ENCODE measurements at regions not wholly inside any gene's neighbourhood (a gene's known extent, or its start where the extent isn't known, plus 50 kb on each side); places are given as distances from the start of the nearest gene placed in this dataset.

DNA sequence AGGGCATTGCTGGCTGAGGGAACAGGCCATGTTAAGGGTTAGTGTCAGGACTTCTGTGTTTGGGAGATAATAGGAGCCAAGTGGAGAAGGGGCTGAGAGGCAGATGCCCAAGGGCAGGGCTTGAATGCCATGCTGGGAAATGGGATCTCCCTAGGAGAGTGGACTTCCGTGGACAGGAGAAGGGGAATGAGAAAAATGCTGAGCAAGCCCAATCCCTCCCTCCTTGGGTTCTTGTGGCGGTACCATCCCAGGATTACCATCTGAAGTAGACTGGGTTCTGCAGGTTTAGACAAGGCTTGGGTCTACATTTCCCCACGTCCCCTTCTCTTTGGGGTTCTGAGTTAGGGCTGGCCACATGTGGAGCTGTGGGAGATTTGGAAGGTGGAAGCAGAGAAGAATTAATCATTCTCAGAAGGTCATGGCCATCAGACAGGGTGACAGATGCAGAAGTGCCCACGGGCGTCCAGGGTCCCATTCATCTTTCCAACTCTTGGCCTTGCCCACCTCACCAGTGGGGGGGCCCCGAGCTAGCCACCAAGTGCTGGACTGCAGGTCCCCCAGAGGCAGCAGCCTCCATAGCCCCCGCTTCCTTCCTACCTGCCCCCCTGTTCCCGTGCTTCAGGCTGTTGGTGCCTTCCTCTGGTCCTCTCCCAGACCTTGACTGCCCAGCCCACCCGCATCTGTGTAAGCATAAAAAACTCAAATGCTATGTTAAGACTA lies 354.8 kb downstream of the RPS24 start:
- BruUV-seq (replicated peaks) = no TSS peak
- POLR2A ChIA-PET (ENCODE audit: low non-redundant PET) = no interaction called here
- TF ChIP-seq, protein P1, sequence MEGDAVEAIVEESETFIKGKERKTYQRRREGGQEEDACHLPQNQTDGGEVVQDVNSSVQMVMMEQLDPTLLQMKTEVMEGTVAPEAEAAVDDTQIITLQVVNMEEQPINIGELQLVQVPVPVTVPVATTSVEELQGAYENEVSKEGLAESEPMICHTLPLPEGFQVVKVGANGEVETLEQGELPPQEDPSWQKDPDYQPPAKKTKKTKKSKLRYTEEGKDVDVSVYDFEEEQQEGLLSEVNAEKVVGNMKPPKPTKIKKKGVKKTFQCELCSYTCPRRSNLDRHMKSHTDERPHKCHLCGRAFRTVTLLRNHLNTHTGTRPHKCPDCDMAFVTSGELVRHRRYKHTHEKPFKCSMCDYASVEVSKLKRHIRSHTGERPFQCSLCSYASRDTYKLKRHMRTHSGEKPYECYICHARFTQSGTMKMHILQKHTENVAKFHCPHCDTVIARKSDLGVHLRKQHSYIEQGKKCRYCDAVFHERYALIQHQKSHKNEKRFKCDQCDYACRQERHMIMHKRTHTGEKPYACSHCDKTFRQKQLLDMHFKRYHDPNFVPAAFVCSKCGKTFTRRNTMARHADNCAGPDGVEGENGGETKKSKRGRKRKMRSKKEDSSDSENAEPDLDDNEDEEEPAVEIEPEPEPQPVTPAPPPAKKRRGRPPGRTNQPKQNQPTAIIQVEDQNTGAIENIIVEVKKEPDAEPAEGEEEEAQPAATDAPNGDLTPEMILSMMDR (conservative IDR thresholded peaks at IDR 0.05; ENCODE audit: low read depth, low read length) = no peak
- no peak for TF ChIP-seq EZH2 (IDR thresholded peaks at IDR 0.05; ENCODE audit: borderline replicate concordance, low read depth, low read length, poor library complexity, severe bottlenecking)
- Histone ChIP-seq H3K4me1 (ENCODE audit: insufficient read depth, low read length, poor library complexity, severe bottlenecking) (no peaks in the 10 kb centered on the region), H3K27me3 (replicated peaks; ENCODE audit: insufficient read depth, low read depth, low read length, poor library complexity) (no peaks in the 10 kb centered on the region), H3K27ac (ENCODE audit: low read depth, low read length, poor library complexity, severe bottlenecking) (no peak overlapping the region), H3K4me3 (ENCODE audit: low read depth, low read length, poor library complexity, severe bottlenecking) (no peak overlapping the region), H3K36me3 (ENCODE audit: insufficient read depth, low read length, poor library complexity, severe bottlenecking) (no peaks in the 10 kb centered on the region), H3K9me3 (ENCODE audit: low read depth, low read length, poor library complexity, severe bottlenecking) (no peaks in the 10 kb centered on the region)
- CTCF ChIA-PET = no interaction called here
- no peak for DNase-seq (ENCODE audit: low spot score)
- intact Hi-C loops (cut with micrococcal nuclease; ENCODE audit: unreplicated experiment) = no loop called here

DNA sequence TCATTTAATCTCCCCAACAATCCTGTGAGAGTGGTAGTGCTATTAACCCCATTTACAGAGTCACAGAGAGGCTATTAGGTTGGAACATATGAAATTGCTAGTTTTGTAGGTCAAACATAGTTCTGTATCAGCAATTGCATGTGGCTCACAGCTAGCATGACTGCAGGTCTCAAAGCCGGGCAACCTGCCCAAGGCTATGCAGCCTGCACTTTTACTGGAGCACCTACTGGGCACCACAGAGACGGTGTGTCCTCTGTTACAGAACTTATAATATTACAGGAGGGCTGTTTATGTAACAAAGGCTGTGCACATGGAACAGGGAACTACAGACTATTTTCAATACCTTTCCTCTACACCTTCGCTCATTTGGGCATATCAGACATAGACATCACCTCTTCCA lies 355.8 kb downstream of the RPS24 start:
- Histone ChIP-seq H3K4me1 (ENCODE audit: insufficient read depth, low read length, poor library complexity, severe bottlenecking) (no peaks in the 10 kb centered on the region), H3K27me3 (replicated peaks; ENCODE audit: insufficient read depth, low read depth, low read length, poor library complexity) (no peaks in the 10 kb centered on the region), H3K9me3 (ENCODE audit: low read depth, low read length, poor library complexity, severe bottlenecking) (no peaks in the 10 kb centered on the region), H3K27ac (ENCODE audit: low read depth, low read length, poor library complexity, severe bottlenecking) (no peak overlapping the region), H3K4me3 (ENCODE audit: low read depth, low read length, poor library complexity, severe bottlenecking) (no peak overlapping the region), H3K36me3 (ENCODE audit: insufficient read depth, low read length, poor library complexity, severe bottlenecking) (no peaks in the 10 kb centered on the region)
- ChIA-PET POLR2A (ENCODE audit: low non-redundant PET) (no interaction called here), CTCF (no interaction called here)
- intact Hi-C loops (cut with micrococcal nuclease; ENCODE audit: unreplicated experiment) = no loop called here
- no TSS peak for BruUV-seq (replicated peaks)
- no peak for DNase-seq (ENCODE audit: low spot score)
- TF ChIP-seq EZH2 (IDR thresholded peaks at IDR 0.05; ENCODE audit: borderline replicate concordance, low read depth, low read length, poor library complexity, severe bottlenecking) = no peak
- TF ChIP-seq, protein P1 (conservative IDR thresholded peaks at IDR 0.05; ENCODE audit: low read depth, low read length) = no peak

GRCh38 chr10:78390051-78390450 lies 356.4 kb downstream of the RPS24 start:
- ChIA-PET POLR2A (ENCODE audit: low non-redundant PET) (no interaction called here), CTCF (no interaction called here)
- BruUV-seq (replicated peaks) = no TSS peak
- H3K27me3 ChIP-seq (replicated peaks; ENCODE audit: insufficient read depth, low read depth, low read length, poor library complexity) = no peaks in the 10 kb centered on the region
- H3K36me3 ChIP-seq (ENCODE audit: insufficient read depth, low read length, poor library complexity, severe bottlenecking) = no peaks in the 10 kb centered on the region
- no peaks in the 10 kb centered on the region for H3K4me1 ChIP-seq (ENCODE audit: insufficient read depth, low read length, poor library complexity, severe bottlenecking)
- H3K9me3 ChIP-seq (ENCODE audit: low read depth, low read length, poor library complexity, severe bottlenecking) = no peaks in the 10 kb centered on the region
- intact Hi-C loops (cut with micrococcal nuclease; ENCODE audit: unreplicated experiment) = no loop called here
- H3K27ac ChIP-seq (ENCODE audit: low read depth, low read length, poor library complexity, severe bottlenecking) = no peak overlapping the region
- TF ChIP-seq, protein P1 (conservative IDR thresholded peaks at IDR 0.05; ENCODE audit: low read depth, low read length) = no peak
- TF ChIP-seq EZH2 (IDR thresholded peaks at IDR 0.05; ENCODE audit: borderline replicate concordance, low read depth, low read length, poor library complexity, severe bottlenecking) = no peak
- no peak for DNase-seq (ENCODE audit: low spot score)
- H3K4me3 ChIP-seq (ENCODE audit: low read depth, low read length, poor library complexity, severe bottlenecking) = no peak overlapping the region
